ENCODE measurements at regions not wholly inside any gene's neighbourhood (a gene's known extent, or its start where the extent isn't known, plus 50 kb on each side); places are given as distances from the start of the nearest gene placed in this dataset.

DNA sequence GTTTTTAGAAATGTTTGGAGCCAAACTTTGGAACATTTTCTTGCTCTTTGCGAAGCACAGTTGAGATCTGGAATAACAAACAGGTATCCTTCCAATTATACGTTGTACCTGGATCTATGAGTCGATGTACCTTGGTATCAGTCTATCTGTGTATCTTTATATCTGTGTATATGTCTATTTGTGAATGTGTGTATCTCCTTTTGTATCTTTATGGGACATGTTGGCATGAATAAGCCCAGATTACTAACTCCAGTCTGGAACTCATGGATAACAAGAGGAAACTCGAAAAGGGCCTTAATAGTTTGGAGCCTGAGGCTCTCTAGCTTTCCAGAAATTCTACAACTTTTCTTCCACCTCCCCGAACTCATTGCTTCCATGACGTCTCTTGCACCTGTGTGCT, 490.0 kb downstream of the GATA3 start:
- TF ChIP-seq, protein P1, sequence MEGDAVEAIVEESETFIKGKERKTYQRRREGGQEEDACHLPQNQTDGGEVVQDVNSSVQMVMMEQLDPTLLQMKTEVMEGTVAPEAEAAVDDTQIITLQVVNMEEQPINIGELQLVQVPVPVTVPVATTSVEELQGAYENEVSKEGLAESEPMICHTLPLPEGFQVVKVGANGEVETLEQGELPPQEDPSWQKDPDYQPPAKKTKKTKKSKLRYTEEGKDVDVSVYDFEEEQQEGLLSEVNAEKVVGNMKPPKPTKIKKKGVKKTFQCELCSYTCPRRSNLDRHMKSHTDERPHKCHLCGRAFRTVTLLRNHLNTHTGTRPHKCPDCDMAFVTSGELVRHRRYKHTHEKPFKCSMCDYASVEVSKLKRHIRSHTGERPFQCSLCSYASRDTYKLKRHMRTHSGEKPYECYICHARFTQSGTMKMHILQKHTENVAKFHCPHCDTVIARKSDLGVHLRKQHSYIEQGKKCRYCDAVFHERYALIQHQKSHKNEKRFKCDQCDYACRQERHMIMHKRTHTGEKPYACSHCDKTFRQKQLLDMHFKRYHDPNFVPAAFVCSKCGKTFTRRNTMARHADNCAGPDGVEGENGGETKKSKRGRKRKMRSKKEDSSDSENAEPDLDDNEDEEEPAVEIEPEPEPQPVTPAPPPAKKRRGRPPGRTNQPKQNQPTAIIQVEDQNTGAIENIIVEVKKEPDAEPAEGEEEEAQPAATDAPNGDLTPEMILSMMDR (IDR thresholded peaks at IDR 0.05) = no peak
- TF ChIP-seq POLR2AphosphoS5 (IDR thresholded peaks at IDR 0.05) (no peak), POLR2A (IDR thresholded peaks at IDR 0.05) (no peak), EP300 (IDR thresholded peaks at IDR 0.05) (no peak)
